ENCODE measurements at regions not wholly inside any gene's neighbourhood (a gene's known extent, or its start where the extent isn't known, plus 50 kb on each side); places are given as distances from the start of the nearest gene placed in this dataset.
"Not testable (repeated sequence)": the region's sequence is repeated elsewhere in the genome, so short reads cannot be mapped to it uniquely, and the experiment has no call there.

GRCh38 chr4:104549736-104550135 is 55.0 kb upstream of the CXXC4 start:
- no peak for DNase-seq

- DNase-seq, result no peak
Observed at GRCh38 chr4:104559502-104559901, 64.8 kb upstream of the CXXC4 start.

- DNase-seq, result no peak
Observed at GRCh38 chr4:104571341-104571740, 76.6 kb upstream of the CXXC4 start.

GRCh38 chr4:104574371-104574770 is 79.7 kb upstream of the CXXC4 start:
- DNase-seq, result no peak

- DNase-seq, result no peak
Observed at GRCh38 chr4:104575278-104575677, 80.6 kb upstream of the CXXC4 start.

- DNase-seq, result no peak
Observed at GRCh38 chr4:104577405-104577804, 82.7 kb upstream of the CXXC4 start.

GRCh38 chr4:104581476-104581875 is 86.8 kb upstream of the CXXC4 start:
- DNase-seq, result not testable (repeated sequence)

GRCh38 chr4:104582056-104582455 is 87.4 kb upstream of the CXXC4 start:
- DNase-seq, result not testable (repeated sequence)

- no peak for DNase-seq
Observed at GRCh38 chr4:104589264-104589868, 94.7 kb upstream of the CXXC4 start.

- no peak for DNase-seq
Observed at GRCh38 chr4:104591510-104591911, 96.8 kb upstream of the CXXC4 start.

- no peak for DNase-seq
Observed at GRCh38 chr4:104592183-104592582, 97.5 kb upstream of the CXXC4 start.

GRCh38 chr4:104593019-104593418 is 98.3 kb upstream of the CXXC4 start:
- no peak for DNase-seq

- no peak for DNase-seq
Observed at GRCh38 chr4:104596189-104596588, 101.5 kb upstream of the CXXC4 start.

- DNase-seq, result no peak
Observed at GRCh38 chr4:104615496-104615895, 120.8 kb upstream of the CXXC4 start.

- no peak for DNase-seq
Observed at GRCh38 chr4:104615926-104616325, 121.2 kb upstream of the CXXC4 start.

- DNase-seq, result no peak
Observed at GRCh38 chr4:104616401-104616820, 121.7 kb upstream of the CXXC4 start.

GRCh38 chr4:104625706-104626105 is 131.0 kb upstream of the CXXC4 start:
- no peak for DNase-seq

- DNase-seq, result no peak
Observed at GRCh38 chr4:104629601-104630000, 134.9 kb upstream of the CXXC4 start.

- no peak for DNase-seq
Observed at GRCh38 chr4:104630272-104630671, 135.6 kb upstream of the CXXC4 start.

- DNase-seq, result no peak
Observed at GRCh38 chr4:104631000-104631399, 136.3 kb upstream of the CXXC4 start.

GRCh38 chr4:104641418-104641817 is 146.7 kb upstream of the CXXC4 start:
- no peak for DNase-seq

- DNase-seq, result no peak
Observed at GRCh38 chr4:104642521-104642920, 147.8 kb upstream of the CXXC4 start.

- DNase-seq, result no peak
Observed at GRCh38 chr4:104643805-104644204, 149.1 kb upstream of the CXXC4 start.

- DNase-seq, result no peak
Observed at GRCh38 chr4:104649631-104650030, 154.9 kb upstream of the CXXC4 start.

GRCh38 chr4:104662269-104662668 is 167.6 kb upstream of the CXXC4 start:
- not testable (repeated sequence) for DNase-seq

- DNase-seq, result no peak
Observed at GRCh38 chr4:104677116-104677515, 182.4 kb upstream of the CXXC4 start.

All from activated naive CD4-positive, alpha-beta T cell treated with anti-CD3 and anti-CD28 coated beads, Interleukin-2, amount 50 U/mL, for 16 hours (primary cell).